ENCODE measurements at regions not wholly inside any gene's neighbourhood (a gene's known extent, or its start where the extent isn't known, plus 50 kb on each side); places are given as distances from the start of the nearest gene placed in this dataset.
A peak's percentile ranks its signal among the peaks of the same experiment; 100 is the strongest.
"Not testable (repeated sequence)": the region's sequence is repeated elsewhere in the genome, so short reads cannot be mapped to it uniquely, and the experiment has no call there.

DNA sequence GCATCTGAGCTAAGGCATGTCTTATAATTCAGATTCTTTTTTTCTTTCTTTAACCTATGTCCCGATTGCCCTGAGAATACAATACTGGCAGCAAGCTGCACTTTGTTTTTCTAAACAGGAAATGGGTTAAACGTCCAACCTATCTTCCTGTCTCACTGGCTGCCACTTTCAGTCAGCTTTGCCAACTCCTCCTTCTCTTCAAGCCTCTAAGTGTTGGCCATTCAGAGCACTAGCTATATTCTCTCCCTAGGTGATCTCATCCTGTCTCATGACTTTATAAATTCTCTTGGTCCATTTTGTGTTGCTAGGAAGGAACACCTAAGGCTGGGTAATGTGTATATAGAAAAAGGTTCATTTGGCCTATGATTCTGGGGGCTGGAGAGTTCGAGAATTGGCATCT lies 109.5 kb upstream of the TSC22D1 start:
- TF ChIP-seq, protein P1, sequence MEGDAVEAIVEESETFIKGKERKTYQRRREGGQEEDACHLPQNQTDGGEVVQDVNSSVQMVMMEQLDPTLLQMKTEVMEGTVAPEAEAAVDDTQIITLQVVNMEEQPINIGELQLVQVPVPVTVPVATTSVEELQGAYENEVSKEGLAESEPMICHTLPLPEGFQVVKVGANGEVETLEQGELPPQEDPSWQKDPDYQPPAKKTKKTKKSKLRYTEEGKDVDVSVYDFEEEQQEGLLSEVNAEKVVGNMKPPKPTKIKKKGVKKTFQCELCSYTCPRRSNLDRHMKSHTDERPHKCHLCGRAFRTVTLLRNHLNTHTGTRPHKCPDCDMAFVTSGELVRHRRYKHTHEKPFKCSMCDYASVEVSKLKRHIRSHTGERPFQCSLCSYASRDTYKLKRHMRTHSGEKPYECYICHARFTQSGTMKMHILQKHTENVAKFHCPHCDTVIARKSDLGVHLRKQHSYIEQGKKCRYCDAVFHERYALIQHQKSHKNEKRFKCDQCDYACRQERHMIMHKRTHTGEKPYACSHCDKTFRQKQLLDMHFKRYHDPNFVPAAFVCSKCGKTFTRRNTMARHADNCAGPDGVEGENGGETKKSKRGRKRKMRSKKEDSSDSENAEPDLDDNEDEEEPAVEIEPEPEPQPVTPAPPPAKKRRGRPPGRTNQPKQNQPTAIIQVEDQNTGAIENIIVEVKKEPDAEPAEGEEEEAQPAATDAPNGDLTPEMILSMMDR (conservative IDR thresholded peaks at IDR 0.05; ENCODE audit: low read depth, low read length): no peak
- TF ChIP-seq EZH2 (IDR thresholded peaks at IDR 0.05; ENCODE audit: low read length, unreplicated experiment) (no peak), EZH2phosphoT487 (IDR thresholded peaks at IDR 0.05; ENCODE audit: borderline replicate concordance, low read length) (no peak)
- no peaks in the 10 kb centered on the region for H3K9me3 ChIP-seq (ENCODE audit: low read length)
- no peak for ATAC-seq
- H3K36me3 ChIP-seq (ENCODE audit: low read depth, low read length): no peaks in the 10 kb centered on the region
- H4K20me1 ChIP-seq (ENCODE audit: low read length): no peaks in the 10 kb centered on the region
- no peaks in the 10 kb centered on the region for H3K79me2 ChIP-seq (ENCODE audit: low read length)
- peak; percentile 14 for DNase-seq
- no peak overlapping the region for H3K9ac ChIP-seq (ENCODE audit: low read length)
- no peaks in the 10 kb centered on the region for H3K9me2 ChIP-seq (replicated peaks; ENCODE audit: low read length)
- ChIA-PET POLR2A (ENCODE audit: unreplicated experiment) (no interaction called here), CTCF (no interaction called here)
- H3K4me1 ChIP-seq (ENCODE audit: insufficient read depth, low read length): no peaks in the 10 kb centered on the region
- no peaks in the 10 kb centered on the region for H3F3A ChIP-seq (ENCODE audit: low read length, unreplicated experiment)
- intact Hi-C loops (cut with micrococcal nuclease): no loop called here
- H2AFZ ChIP-seq (ENCODE audit: low read length): peak overlapping the region; percentile 9; the same call in 1 of the 2 replicates
- no peak overlapping the region for H3K4me3 ChIP-seq (ENCODE audit: low read length)
- no TSS peak for BruUV-seq (replicated peaks)
- H3K4me2 ChIP-seq (ENCODE audit: low read length): no peak overlapping the region
- H3K27me3 ChIP-seq (ENCODE audit: low read length): no peaks in the 10 kb centered on the region
- no peak overlapping the region for H3K27ac ChIP-seq (ENCODE audit: low read length)

DNA sequence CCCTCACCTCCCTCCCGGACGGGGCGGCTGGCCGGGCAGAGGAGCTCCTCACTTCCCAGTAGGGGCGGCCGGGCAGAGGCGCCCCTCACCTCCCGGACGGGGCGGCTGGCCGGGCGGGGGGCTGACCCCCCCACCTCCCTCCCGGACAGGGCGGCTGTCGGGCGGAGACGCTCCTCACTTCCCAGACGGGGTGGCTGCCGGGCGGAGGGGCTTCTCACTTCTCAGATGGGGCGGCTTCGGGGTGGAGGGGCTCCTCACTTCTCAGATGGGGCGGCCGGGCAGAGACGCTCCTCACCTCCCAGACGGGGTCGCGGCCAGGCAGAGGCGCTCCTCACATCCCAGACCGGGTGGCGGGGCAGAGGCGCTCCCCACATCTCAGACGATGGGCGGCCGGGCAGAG lies 106.3 kb upstream of the TSC22D1 start:
- H3K9ac ChIP-seq (ENCODE audit: low read length); POLR2A ChIA-PET (ENCODE audit: unreplicated experiment); CTCF ChIA-PET; intact Hi-C loops (cut with micrococcal nuclease); H3K9me3 ChIP-seq (ENCODE audit: low read length); H3K4me2 ChIP-seq (ENCODE audit: low read length); ATAC-seq; DNase-seq; H3K79me2 ChIP-seq (ENCODE audit: low read length); H3K27me3 ChIP-seq (ENCODE audit: low read length); H3K27ac ChIP-seq (ENCODE audit: low read length); H3K36me3 ChIP-seq (ENCODE audit: low read depth, low read length); H3K4me3 ChIP-seq (ENCODE audit: low read length); H3K9me2 ChIP-seq (replicated peaks; ENCODE audit: low read length); BruUV-seq (replicated peaks); H3F3A ChIP-seq (ENCODE audit: low read length, unreplicated experiment); H2AFZ ChIP-seq (ENCODE audit: low read length); H3K4me1 ChIP-seq (ENCODE audit: insufficient read depth, low read length); H4K20me1 ChIP-seq (ENCODE audit: low read length): not testable (repeated sequence)

DNA sequence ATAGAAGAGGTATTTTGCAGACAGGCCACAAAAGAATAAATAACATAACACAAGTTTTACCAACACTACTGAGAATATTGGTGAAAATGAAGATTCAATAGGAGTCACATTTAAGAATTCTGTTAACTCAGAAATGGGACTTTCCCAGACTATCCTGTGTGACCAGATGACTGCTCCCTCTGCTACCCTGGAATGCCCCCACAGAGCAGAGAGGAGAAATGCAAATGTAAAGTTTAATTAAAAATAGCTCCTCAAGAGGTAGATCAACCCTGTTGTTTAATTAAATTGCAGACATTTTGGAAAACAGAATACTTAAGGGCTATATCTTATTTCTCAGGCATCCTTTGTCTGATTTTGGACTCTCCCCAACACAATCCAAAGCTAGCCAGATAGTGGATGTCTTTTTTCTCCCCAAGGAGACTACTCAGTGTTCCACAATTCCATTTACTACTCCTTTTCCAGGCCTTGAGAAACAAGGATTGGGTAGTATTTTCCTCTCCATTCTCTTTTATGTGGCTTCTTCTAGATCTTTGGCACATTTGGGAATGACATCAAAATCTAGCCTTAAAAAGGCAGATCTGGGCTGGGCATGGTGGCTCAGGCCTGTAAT lies 104.7 kb upstream of the TSC22D1 start:
- H3K9ac ChIP-seq (ENCODE audit: low read length): no peak overlapping the region
- DNase-seq: no peak
- no peaks in the 10 kb centered on the region for H3K36me3 ChIP-seq (ENCODE audit: low read depth, low read length)
- ATAC-seq: no peak
- TF ChIP-seq, protein P1 (conservative IDR thresholded peaks at IDR 0.05; ENCODE audit: low read depth, low read length): no peak
- no peak for TF ChIP-seq EZH2 (IDR thresholded peaks at IDR 0.05; ENCODE audit: low read length, unreplicated experiment)
- TF ChIP-seq EZH2phosphoT487 (IDR thresholded peaks at IDR 0.05; ENCODE audit: borderline replicate concordance, low read length): no peak
- H3K27me3 ChIP-seq (ENCODE audit: low read length): no peaks in the 10 kb centered on the region
- no peaks in the 10 kb centered on the region for H3K79me2 ChIP-seq (ENCODE audit: low read length)
- no peaks in the 10 kb centered on the region for H3F3A ChIP-seq (ENCODE audit: low read length, unreplicated experiment)
- ChIA-PET CTCF (no interaction called here), POLR2A (ENCODE audit: unreplicated experiment) (interaction anchor here (0.6 kb wide), 3 partner anchors 102 to 622 kb away, joined by 3 to 6 read pairs (median 4); no protein-coding TSS in a partner anchor)
- no peaks in the 10 kb centered on the region for H3K4me1 ChIP-seq (ENCODE audit: insufficient read depth, low read length)
- H2AFZ ChIP-seq (ENCODE audit: low read length): no peak overlapping the region
- H3K9me2 ChIP-seq (replicated peaks; ENCODE audit: low read length): no peaks in the 10 kb centered on the region
- H3K9me3 ChIP-seq (ENCODE audit: low read length): no peaks in the 10 kb centered on the region
- H3K27ac ChIP-seq (ENCODE audit: low read length): no peak overlapping the region
- no peak overlapping the region for H3K4me3 ChIP-seq (ENCODE audit: low read length)
- intact Hi-C loops (cut with micrococcal nuclease): no loop called here
- no peak overlapping the region for H3K4me2 ChIP-seq (ENCODE audit: low read length)
- no peaks in the 10 kb centered on the region for H4K20me1 ChIP-seq (ENCODE audit: low read length)
- no TSS peak for BruUV-seq (replicated peaks)

Measured in PC-3 (cell line).